Neuronal stem cell (in vitro differentiated cells): ENCODE measurements at regions not wholly inside any gene's neighbourhood (a gene's known extent, or its start where the extent isn't known, plus 50 kb on each side); places are given as distances from the start of the nearest gene placed in this dataset.
"Not testable (repeated sequence)": the region's sequence is repeated elsewhere in the genome, so short reads cannot be mapped to it uniquely, and the experiment has no call there.

Source experiments
- DNase-seq: peaks from one replicate; pipeline ENCODE4 v3.0.0-alpha.2; 2013; ENCODE audit warnings: low spot score
- H2AFZ ChIP-seq: one replicate; pipeline ENCODE4 v1.6.1; 2013; ENCODE audit warnings: mild to moderate bottlenecking, low read length, inconsistent platforms
- H2AK5ac ChIP-seq: 2 replicates; pipeline ENCODE4 v1.6.1; 2013; ENCODE audit warnings: low read depth, mild to moderate bottlenecking, inconsistent platforms, low read length, moderate library complexity, mixed read lengths
- H2BK120ac ChIP-seq: 2 replicates; pipeline ENCODE4 v1.6.1; 2013; ENCODE audit warnings: low read depth, mild to moderate bottlenecking, inconsistent platforms, low read length, moderate library complexity, mixed read lengths
- H2BK12ac ChIP-seq: one replicate; pipeline ENCODE4 v1.6.1; 2013; ENCODE audit warnings: low read length, inconsistent platforms
- H2BK15ac ChIP-seq: 2 replicates; pipeline ENCODE4 v1.6.1; 2013; ENCODE audit warnings: mild to moderate bottlenecking, low read length, inconsistent platforms, mixed read lengths
- H2BK5ac ChIP-seq: one replicate; pipeline ENCODE4 v1.6.1; 2013; ENCODE audit warnings: inconsistent platforms, mild to moderate bottlenecking, low read length, moderate library complexity
- H3K14ac ChIP-seq: one replicate; pipeline ENCODE4 v1.6.1; 2013; ENCODE audit warnings: low read length, inconsistent platforms
- H3K18ac ChIP-seq: 2 replicates; pipeline ENCODE4 v1.6.1; 2013; ENCODE audit warnings: low read length, inconsistent platforms
- H3K23ac ChIP-seq: 2 replicates; pipeline ENCODE4 v1.6.1; 2013; ENCODE audit warnings: low read depth, mild to moderate bottlenecking, mixed read lengths, low read length, inconsistent platforms; ENCODE audit not compliant: poor library complexity
- H3K27ac ChIP-seq: replicated peaks from 3 replicates; pipeline ENCODE4 v1.5.1; 2013; ENCODE audit warnings: low read length, inconsistent platforms
- H3K27me3 ChIP-seq, 3 experiments: 2 replicates each; pipeline ENCODE4 v1.6.1; 2013; ENCODE audit warnings: low read length in 3 of 3, mild to moderate bottlenecking in 2 of 3, inconsistent platforms in 1 of 3, low read depth in 1 of 3, mixed read lengths in 1 of 3, moderate library complexity in 1 of 3; ENCODE audit not compliant: control insufficient read depth in 3 of 3, insufficient read depth in 3 of 3
- H3K36me3 ChIP-seq, 2 donors: replicated peaks in 1 of 2; 2 replicates each; pipeline ENCODE4 v1.6.1; 2013; ENCODE audit warnings: low read length in 2 of 2; ENCODE audit not compliant: control insufficient read depth in 2 of 2, insufficient read depth in 2 of 2
- H3K4ac ChIP-seq: 2 replicates; pipeline ENCODE4 v1.6.1; 2013; ENCODE audit warnings: inconsistent platforms, mild to moderate bottlenecking, low read length, moderate library complexity
- H3K4me1 ChIP-seq, 2 donors: 1 replicate in 1 of 2; 2 replicates in 1 of 2; pipeline ENCODE4 v1.6.1; 2013; ENCODE audit warnings: low read length in 2 of 2, low read depth in 1 of 2; ENCODE audit not compliant: control insufficient read depth in 2 of 2, insufficient read depth in 1 of 2
- H3K4me2 ChIP-seq: one replicate; pipeline ENCODE4 v1.6.1; 2013; ENCODE audit warnings: mild to moderate bottlenecking, low read length, inconsistent platforms; ENCODE audit not compliant: insufficient read depth, poor library complexity, severe bottlenecking
- H3K4me3 ChIP-seq, 2 donors: 2 replicates each; pipeline ENCODE4 v1.5.1; 2013; ENCODE audit warnings: low read length in 2 of 2, mild to moderate bottlenecking in 2 of 2, inconsistent platforms in 1 of 2, moderate library complexity in 1 of 2
- H3K79me1 ChIP-seq: one replicate; pipeline ENCODE4 v1.6.1; 2013; ENCODE audit warnings: low read depth, mild to moderate bottlenecking, inconsistent platforms, low read length, moderate library complexity
- H3K9ac ChIP-seq: one replicate; pipeline ENCODE4 v1.6.1; 2013; ENCODE audit warnings: mild to moderate bottlenecking, low read depth, low read length, inconsistent platforms; ENCODE audit not compliant: poor library complexity
- H3K9me3 ChIP-seq, 2 donors: replicated peaks in 1 of 2; 2 replicates each; pipeline versions ENCODE3 to v1.6.1; 2013; ENCODE audit warnings: low read length in 2 of 2, mild to moderate bottlenecking in 2 of 2, inconsistent platforms in 1 of 2, low read depth in 1 of 2, mixed read lengths in 1 of 2, moderate library complexity in 1 of 2; ENCODE audit not compliant: control insufficient read depth in 2 of 2, insufficient read depth in 1 of 2
- H4K8ac ChIP-seq: one replicate; pipeline ENCODE4 v1.6.1; 2013; ENCODE audit warnings: low read depth, mild to moderate bottlenecking, inconsistent platforms, low read length, moderate library complexity
- H4K91ac ChIP-seq: one replicate; pipeline ENCODE4 v1.6.1; 2013; ENCODE audit warnings: low read length, low read depth, mild to moderate bottlenecking, inconsistent platforms; ENCODE audit not compliant: poor library complexity
- WGBS, 2 donors: extraction: QIAGEN DNeasy Blood & Tissue Kit; methylation state at CpG; one replicate each; pipeline ENCODE4 v1.1.7; 2013; ENCODE audit warnings: missing lambda C conversion rate in 2 of 2, mixed read lengths in 1 of 2; ENCODE audit not compliant: insufficient read length in 2 of 2, insufficient replicate concordance in 1 of 2; ENCODE audit errors: extremely low coverage in 2 of 2; 5-methylcytosine and 5-hydroxymethylcytosine counted together

DNA sequence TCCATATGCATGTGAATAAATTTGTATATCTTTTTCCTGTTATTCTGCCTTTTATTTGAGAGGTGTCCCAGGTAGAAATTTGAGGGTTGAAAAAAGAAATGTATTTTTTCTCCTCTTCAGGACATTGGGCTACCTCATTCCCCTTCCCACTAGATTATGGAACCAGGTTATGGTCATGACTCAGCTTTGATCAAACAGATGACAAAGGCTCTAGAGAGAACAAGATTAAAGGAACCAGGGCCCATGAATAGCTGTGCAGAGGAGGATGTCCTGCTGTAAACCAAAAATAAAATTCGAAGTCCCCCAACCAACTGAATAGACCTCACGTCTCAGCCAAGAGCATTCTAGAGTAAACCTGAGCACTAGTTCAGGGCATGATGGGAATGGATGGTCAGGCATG, 313.2 kb downstream of the RAPGEF2 start:
- H4K8ac ChIP-seq, result no peak overlapping the region
- H3K9ac ChIP-seq, result no peak overlapping the region
- no peak overlapping the region for H2BK12ac ChIP-seq
- no peak overlapping the region for H2BK120ac ChIP-seq
- H3K27me3 ChIP-seq, result no peaks in the 10 kb centered on the region
- H3K36me3 ChIP-seq, result no peaks in the 10 kb centered on the region
- no peak overlapping the region for H4K91ac ChIP-seq
- no peak overlapping the region for H2BK5ac ChIP-seq
- H3K4me3 ChIP-seq, result no peak overlapping the region
- H2BK15ac ChIP-seq, result no peak overlapping the region
- no peak overlapping the region for H3K14ac ChIP-seq
- DNase-seq, result no peak
- no peaks in the 10 kb centered on the region for H3K4me1 ChIP-seq
- H3K79me1 ChIP-seq, result no peaks in the 10 kb centered on the region
- H3K18ac ChIP-seq, result no peak overlapping the region
- H3K23ac ChIP-seq, result no peak overlapping the region
- H2AK5ac ChIP-seq, result no peak overlapping the region
- no peak overlapping the region for H3K4ac ChIP-seq
- no peaks in the 10 kb centered on the region for H3K9me3 ChIP-seq
- no peak overlapping the region for H2AFZ ChIP-seq
- H3K4me2 ChIP-seq, result no peak overlapping the region
- no peak overlapping the region for H3K27ac ChIP-seq
- WGBS, 2 donors, result no CpG with 5 or more reads among the region's 2 CpGs

DNA sequence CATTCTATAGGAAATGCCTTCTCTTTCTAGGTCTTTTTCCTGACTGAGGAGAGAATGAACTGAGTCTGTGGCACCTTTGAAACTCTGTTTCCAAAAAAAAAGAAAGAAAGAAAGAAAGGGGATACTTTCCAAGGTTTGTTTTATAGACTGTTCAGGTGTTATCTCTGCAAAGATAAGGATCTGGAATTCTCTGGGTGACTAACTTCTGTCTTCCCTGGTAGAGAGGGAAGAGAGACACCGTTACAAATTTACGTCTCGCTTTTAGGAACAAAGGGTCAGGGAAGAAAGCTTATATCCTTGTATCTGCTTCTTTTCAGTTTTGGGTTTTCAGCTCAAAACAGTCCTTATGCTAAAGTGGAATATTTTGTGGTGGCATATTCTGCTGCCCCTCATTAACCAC, 314.1 kb downstream of the RAPGEF2 start:
- Histone ChIP-seq H3K23ac (no peak overlapping the region), H3K18ac (no peak overlapping the region), H2BK5ac (no peak overlapping the region), H2AFZ (no peak overlapping the region), H3K36me3 (no peaks in the 10 kb centered on the region), H3K4me2 (no peak overlapping the region), H2AK5ac (no peak overlapping the region), H3K4me3 (no peak overlapping the region), H3K27me3 (no peaks in the 10 kb centered on the region), H3K9me3 (no peaks in the 10 kb centered on the region), H3K14ac (no peak overlapping the region), H3K27ac (no peak overlapping the region), H3K9ac (no peak overlapping the region), H2BK15ac (no peak overlapping the region), H2BK120ac (no peak overlapping the region), H3K4me1 (no peaks in the 10 kb centered on the region), H2BK12ac (no peak overlapping the region), H4K91ac (no peak overlapping the region), H3K4ac (no peak overlapping the region), H3K79me1 (no peaks in the 10 kb centered on the region), H4K8ac (no peak overlapping the region)
- no CpG with 5 or more reads among the region's 3 CpGs for WGBS, 2 donors
- no peak for DNase-seq

DNA sequence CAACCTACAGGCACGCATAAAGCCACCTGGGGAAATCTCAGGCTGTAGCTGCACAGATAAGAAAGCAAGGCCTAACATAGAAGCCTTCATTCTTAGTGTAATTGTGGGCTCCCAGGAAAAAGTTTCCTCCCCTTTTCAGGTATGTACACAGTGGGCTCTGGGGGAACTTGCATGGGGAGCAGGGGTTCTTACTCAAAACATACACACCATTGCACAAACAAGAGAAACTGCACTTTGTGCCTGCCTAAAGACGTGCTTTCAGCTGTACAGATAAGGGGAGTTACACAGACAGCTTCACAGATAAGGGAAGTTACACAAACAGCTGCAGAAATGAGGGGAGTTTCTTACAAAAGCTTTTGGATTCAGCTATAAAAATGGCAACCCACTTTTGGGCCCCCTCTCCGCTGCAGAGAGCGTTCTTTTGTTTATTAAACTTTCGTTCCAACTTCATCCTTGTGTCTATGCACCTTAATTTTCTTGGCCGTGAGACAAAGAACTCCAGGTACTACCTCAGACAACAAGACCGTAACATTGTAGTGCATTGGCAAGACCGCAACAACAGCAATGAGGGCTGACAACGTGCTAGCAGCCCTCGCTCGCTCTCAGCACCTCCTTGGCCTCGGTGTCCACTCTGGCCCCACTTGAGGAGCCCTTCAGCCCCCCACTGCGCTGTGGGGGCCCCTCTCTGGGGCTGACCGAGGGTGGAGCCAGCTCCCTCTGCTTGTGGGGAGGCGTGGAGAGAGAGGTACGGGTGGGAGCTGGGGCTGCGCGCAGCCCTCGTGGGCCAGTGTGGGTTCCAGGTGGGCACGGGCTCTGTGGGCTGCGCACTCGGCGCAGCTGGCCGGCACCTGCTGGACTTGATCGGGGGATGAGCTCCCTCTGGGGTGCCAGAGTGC, 317.5 kb downstream of the RAPGEF2 start:
- Histone ChIP-seq H3K27ac (no peak overlapping the region), H2BK120ac (no peak overlapping the region), H3K4ac (no peak overlapping the region), H3K27me3 (no peaks in the 10 kb centered on the region), H3K79me1 (no peaks in the 10 kb centered on the region), H2BK5ac (no peak overlapping the region), H3K4me3 (no peak overlapping the region), H3K9me3 (no peaks in the 10 kb centered on the region), H3K36me3 (no peaks in the 10 kb centered on the region), H2BK15ac (no peak overlapping the region), H3K23ac (no peak overlapping the region), H3K14ac (peak overlapping the region; percentile 15), H3K4me2 (no peak overlapping the region), H3K18ac (no peak overlapping the region), H2AK5ac (peak overlapping the region; percentile 21), H3K4me1 (no peaks in the 10 kb centered on the region), H4K91ac (no peak overlapping the region), H3K9ac (no peak overlapping the region), H4K8ac (no peak overlapping the region), H2AFZ (no peak overlapping the region), H2BK12ac (no peak overlapping the region)
- no CpG with 5 or more reads among the region's 25 CpGs for WGBS, 2 donors
- no peak for DNase-seq

DNA sequence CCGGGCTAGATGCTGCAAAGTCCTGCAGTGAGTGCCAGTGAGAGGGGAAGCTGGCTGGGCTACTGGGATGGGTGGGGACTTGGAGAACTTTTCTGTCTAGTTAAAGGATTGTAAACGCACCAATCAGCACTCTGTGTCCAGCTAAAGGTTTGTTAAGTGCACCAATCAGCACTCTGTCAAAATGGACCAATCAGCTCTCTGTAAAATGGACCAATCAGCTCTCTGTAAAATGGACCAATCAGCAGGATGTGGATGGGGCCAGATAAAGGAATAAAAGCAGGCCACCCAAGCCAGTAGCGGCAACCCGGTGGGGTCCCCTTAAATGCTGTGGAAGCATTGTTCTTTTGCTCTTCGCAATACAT, 318.2 kb downstream of the RAPGEF2 start:
- not testable (repeated sequence) for H2BK5ac ChIP-seq, H3K18ac ChIP-seq, H4K8ac ChIP-seq, H3K23ac ChIP-seq, H3K36me3 ChIP-seq, H3K4me2 ChIP-seq, H3K27me3 ChIP-seq, H3K4me3 ChIP-seq, H3K79me1 ChIP-seq, DNase-seq, H3K4ac ChIP-seq, H3K4me1 ChIP-seq, H2BK120ac ChIP-seq, H3K9me3 ChIP-seq, H3K9ac ChIP-seq, H2BK15ac ChIP-seq, H4K91ac ChIP-seq, H3K27ac ChIP-seq, H2BK12ac ChIP-seq
- peak overlapping the region; percentile 15 for H3K14ac ChIP-seq
- H2AFZ ChIP-seq, result peak overlapping the region; percentile 45
- peak overlapping the region; percentile 21 for H2AK5ac ChIP-seq
- WGBS, 2 donors, result no CpG with 5 or more reads among the region's 5 CpGs
